ENCODE measurements at regions not wholly inside any gene's neighbourhood (a gene's known extent, or its start where the extent isn't known, plus 50 kb on each side); places are given as distances from the start of the nearest gene placed in this dataset.

DNA sequence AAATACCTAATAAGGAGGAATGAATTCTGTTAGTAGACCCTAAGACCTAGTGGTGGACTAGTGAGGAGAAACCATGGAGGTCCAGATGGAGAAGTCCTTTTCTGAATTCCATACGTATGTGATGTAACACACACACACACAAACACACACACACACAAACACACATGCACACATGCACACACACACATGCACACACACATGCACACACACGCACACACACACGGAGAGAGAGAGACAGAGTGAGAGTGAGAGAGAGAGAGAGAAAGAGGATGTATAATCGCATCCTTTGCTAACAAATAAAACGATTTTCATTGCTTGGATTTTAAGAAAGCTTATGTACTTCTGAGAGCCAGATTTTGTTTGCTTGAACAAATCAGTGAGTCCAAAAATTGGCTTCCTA lies 132.6 kb upstream of the CEP162 start:
- H3K27ac ChIP-seq = no peak overlapping the region
- no peak overlapping the region for H3K4me3 ChIP-seq
- no peaks in the 10 kb centered on the region for H3K36me3 ChIP-seq
- TF ChIP-seq, protein P1, sequence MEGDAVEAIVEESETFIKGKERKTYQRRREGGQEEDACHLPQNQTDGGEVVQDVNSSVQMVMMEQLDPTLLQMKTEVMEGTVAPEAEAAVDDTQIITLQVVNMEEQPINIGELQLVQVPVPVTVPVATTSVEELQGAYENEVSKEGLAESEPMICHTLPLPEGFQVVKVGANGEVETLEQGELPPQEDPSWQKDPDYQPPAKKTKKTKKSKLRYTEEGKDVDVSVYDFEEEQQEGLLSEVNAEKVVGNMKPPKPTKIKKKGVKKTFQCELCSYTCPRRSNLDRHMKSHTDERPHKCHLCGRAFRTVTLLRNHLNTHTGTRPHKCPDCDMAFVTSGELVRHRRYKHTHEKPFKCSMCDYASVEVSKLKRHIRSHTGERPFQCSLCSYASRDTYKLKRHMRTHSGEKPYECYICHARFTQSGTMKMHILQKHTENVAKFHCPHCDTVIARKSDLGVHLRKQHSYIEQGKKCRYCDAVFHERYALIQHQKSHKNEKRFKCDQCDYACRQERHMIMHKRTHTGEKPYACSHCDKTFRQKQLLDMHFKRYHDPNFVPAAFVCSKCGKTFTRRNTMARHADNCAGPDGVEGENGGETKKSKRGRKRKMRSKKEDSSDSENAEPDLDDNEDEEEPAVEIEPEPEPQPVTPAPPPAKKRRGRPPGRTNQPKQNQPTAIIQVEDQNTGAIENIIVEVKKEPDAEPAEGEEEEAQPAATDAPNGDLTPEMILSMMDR (IDR thresholded peaks at IDR 0.05; ENCODE audit: low read depth, low read length) = no peak
- H3K9me3 ChIP-seq (ENCODE audit: low read depth) = no peaks in the 10 kb centered on the region
- peaks cover 13% of the 10 kb centered on the region for H3K27me3 ChIP-seq
- no peak for DNase-seq (ENCODE audit: low read depth in 1 of 2, low spot score in 1 of 2)
- no peaks in the 10 kb centered on the region for H3K4me1 ChIP-seq (ENCODE audit: low read depth)

DNA sequence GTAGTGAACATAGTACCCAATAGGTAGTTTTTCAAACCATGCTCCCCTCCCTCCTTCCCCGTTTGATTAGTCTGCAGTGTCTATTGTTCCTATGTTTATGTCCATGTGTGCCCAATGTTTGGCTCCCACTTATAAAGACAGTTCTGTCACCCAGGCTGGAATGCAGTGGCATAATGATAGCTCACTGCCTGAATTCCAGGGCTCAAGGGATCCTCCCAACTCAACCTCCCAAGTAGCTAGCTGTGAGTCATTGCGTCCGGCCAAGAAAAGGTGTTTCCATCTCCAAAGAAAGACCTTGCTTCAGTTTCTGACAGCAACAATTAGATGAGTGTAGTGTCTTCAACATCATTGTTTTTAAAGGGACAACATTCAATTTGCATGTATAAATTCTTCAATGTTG lies 131.1 kb upstream of the CEP162 start:
- no peak overlapping the region for H3K4me3 ChIP-seq
- no peaks in the 10 kb centered on the region for H3K36me3 ChIP-seq
- TF ChIP-seq, protein P1 (IDR thresholded peaks at IDR 0.05; ENCODE audit: low read depth, low read length) = no peak
- no peak for DNase-seq (ENCODE audit: low read depth in 1 of 2, low spot score in 1 of 2)
- peaks cover 13% of the 10 kb centered on the region for H3K27me3 ChIP-seq
- H3K27ac ChIP-seq = no peak overlapping the region
- H3K4me1 ChIP-seq (ENCODE audit: low read depth) = no peaks in the 10 kb centered on the region
- H3K9me3 ChIP-seq (ENCODE audit: low read depth) = no peaks in the 10 kb centered on the region

DNA sequence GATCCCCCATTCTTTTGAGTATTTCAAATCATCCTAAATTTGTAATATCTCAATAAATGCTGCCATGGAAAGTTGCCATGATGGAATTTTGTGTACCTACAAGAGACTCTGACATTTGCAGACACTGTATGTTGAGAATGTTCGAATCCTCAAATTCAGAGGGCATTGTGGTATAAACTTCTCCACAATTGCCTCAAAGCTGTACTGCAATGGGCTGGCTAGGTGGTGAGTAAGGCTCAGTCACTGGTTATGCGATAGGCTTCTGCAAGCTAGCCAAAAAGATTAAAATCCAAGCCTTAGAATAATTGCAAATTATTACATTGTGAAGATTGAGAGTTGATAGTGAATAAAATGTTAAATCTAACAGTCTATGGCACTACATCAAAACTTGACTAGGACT lies 130.2 kb upstream of the CEP162 start:
- H3K27ac ChIP-seq = no peak overlapping the region
- H3K4me3 ChIP-seq = no peak overlapping the region
- TF ChIP-seq, protein P1 (IDR thresholded peaks at IDR 0.05; ENCODE audit: low read depth, low read length) = no peak
- no peaks in the 10 kb centered on the region for H3K4me1 ChIP-seq (ENCODE audit: low read depth)
- peaks cover 13% of the 10 kb centered on the region for H3K27me3 ChIP-seq
- H3K9me3 ChIP-seq (ENCODE audit: low read depth) = no peaks in the 10 kb centered on the region
- DNase-seq (ENCODE audit: low read depth in 1 of 2, low spot score in 1 of 2) = no peak
- no peaks in the 10 kb centered on the region for H3K36me3 ChIP-seq

DNA sequence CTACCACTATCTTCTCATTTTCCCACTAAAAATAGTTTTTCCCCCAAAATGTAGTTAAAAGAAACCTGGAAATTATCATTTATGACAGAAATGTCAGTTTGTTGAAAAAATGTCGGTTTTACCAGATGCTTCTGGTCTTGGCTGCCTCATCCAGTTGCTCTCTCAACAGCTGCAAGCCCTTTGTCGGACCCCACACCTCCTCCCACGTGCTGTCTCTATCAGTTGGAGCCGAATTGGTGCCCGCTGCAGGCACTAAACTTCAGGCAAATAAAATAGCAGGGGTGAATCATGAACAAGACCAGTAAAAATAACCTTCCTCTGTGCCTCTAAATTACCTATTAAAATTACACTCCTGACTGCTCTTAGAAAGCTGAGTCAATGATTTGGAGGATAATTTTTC lies 129.5 kb upstream of the CEP162 start:
- Histone ChIP-seq H3K4me1 (ENCODE audit: low read depth) (no peaks in the 10 kb centered on the region), H3K9me3 (ENCODE audit: low read depth) (no peaks in the 10 kb centered on the region), H3K36me3 (no peaks in the 10 kb centered on the region), H3K27me3 (peaks cover 13% of the 10 kb centered on the region), H3K27ac (no peak overlapping the region), H3K4me3 (no peak overlapping the region)
- TF ChIP-seq, protein P1 (IDR thresholded peaks at IDR 0.05; ENCODE audit: low read depth, low read length) = no peak
- DNase-seq (ENCODE audit: low read depth in 1 of 2, low spot score in 1 of 2) = peak in 1 of 2 donors; percentile 32

DNA sequence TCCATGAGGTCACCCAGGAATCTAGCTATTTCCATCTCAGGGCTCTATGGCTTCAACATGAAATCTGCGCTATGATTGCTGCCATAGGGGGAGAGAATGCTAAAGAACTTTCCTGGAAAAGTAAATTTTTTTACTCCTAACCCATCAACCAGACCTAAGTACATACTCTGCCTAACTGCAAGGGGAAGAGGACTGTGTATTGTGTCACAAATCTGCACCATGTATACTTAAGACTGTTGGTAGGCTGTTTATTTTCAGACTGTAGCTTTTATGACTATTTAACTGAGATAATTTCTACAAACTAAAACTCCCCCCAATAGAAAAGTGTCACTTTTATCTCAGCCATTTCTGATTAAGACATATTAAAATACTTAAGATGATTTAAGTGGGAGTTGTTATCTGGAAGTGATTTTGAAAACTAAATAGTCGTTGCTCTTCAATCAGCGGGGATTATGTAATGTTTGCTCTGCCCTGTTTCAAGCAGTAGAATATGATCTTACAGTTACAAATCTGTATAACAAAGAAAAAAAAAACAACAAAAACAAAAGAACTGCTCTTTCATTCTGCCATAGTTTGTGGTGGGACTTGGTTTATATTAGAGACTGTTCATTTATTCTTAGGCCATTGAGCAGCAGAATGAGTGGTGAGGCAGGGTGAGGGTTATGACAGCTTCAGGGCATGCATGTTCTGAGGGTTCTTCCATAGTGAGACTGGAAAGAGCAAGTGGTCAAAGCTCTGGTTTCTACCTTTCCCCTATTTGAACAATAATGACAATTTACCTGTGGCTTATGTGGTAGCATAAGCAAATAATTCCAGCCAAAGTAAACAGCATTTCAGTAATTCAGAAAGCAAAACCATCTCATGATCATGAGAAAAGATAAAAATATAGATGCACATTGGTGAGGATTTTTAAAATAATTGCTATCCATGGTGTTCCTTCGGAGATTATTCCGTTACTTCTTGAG lies 126.3 kb upstream of the CEP162 start:
- DNase-seq (ENCODE audit: low read depth in 1 of 2, low spot score in 1 of 2) = no peak
- Histone ChIP-seq H3K4me1 (ENCODE audit: low read depth) (no peaks in the 10 kb centered on the region), H3K9me3 (ENCODE audit: low read depth) (no peaks in the 10 kb centered on the region), H3K36me3 (no peaks in the 10 kb centered on the region), H3K27me3 (no peaks in the 10 kb centered on the region), H3K4me3 (no peak overlapping the region), H3K27ac (no peak overlapping the region)
- TF ChIP-seq, protein P1 (IDR thresholded peaks at IDR 0.05; ENCODE audit: low read depth, low read length) = no peak

All from cardiac muscle cell (in vitro differentiated cells and primary cell).